OCI-M2 (cell line): ENCODE measurements at regions not wholly inside any gene's neighbourhood (a gene's known extent, or its start where the extent isn't known, plus 50 kb on each side); places are given as distances from the start of the nearest gene placed in this dataset.
"Not testable (repeated sequence)": the region's sequence is repeated elsewhere in the genome, so short reads cannot be mapped to it uniquely, and the experiment has no call there.

Experiments used
- DNase-seq: peaks from one replicate; lab custom pipeline; 2025; ENCODE audit not compliant: unreplicated experiment; lab: John Stamatoyannopoulos, UW

DNA sequence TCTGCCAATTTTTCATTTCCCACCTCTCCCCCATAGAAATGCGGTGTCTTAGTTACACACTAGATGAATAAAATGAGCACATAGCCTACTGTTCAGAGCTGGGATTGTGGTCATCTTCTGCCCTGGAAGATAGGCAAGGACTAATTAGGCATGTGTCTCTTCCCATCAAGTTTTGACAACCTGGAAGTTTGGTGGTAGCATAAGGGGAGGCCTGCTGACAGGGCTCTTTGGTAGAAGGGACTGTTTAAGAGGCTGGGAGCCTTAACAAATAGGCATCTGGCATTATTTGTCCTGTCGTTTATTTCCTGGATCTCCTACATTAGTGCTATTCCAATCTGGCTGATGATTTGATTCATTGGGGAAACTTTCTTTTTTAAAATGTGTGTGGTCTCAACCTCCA lies 512.3 kb downstream of the ZNF385D start:
- no peak for DNase-seq

- no peak for DNase-seq
These were observed 513.4 kb downstream of the ZNF385D start for GRCh38 chr3:21237638-21238037.

DNA sequence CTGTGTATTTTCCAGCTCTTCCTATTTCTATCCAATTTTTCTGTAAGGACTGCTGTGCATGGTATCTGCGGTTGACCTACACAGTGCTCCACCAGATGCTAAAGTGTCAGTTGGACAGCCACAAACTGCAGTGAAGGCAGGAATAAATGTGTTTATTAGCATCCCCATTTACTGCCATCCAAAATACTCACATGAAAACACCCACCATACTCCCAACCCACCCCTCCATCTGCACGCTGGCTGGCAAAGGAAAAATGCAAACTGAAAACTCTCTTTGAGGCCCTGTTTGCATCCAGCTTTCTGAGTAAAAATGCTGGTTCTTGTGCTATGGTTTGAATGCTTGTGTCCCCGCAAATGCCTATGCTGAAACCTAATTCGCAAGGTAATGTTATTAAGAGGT lies 515.5 kb downstream of the ZNF385D start:
- no peak for DNase-seq

DNA sequence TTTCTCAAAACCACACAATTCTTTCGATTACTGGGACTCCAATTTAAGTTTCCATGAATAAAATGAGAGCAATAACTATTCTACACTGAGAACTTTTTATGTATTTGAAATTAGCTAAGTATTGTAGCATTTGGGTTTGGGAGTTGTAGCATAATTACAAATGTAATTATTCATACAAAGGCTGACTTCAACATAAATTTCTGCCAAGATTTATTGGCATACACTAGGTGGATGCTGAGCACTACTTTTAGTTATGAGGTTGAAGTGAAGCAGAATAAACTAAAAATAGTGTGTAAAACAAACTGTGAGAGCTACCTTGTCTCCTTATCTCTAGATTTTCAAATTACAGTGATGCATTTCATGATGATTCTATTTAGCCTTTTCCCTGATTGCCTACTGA lies 516.1 kb downstream of the ZNF385D start:
- no peak for DNase-seq

- no peak for DNase-seq
These were observed 521.4 kb downstream of the ZNF385D start for GRCh38 chr3:21229426-21230135.

- no peak for DNase-seq
These were observed 524.9 kb downstream of the ZNF385D start for GRCh38 chr3:21226086-21226485.

- DNase-seq, result no peak
These were observed 530.1 kb downstream of the ZNF385D start for GRCh38 chr3:21220944-21221343.

DNA sequence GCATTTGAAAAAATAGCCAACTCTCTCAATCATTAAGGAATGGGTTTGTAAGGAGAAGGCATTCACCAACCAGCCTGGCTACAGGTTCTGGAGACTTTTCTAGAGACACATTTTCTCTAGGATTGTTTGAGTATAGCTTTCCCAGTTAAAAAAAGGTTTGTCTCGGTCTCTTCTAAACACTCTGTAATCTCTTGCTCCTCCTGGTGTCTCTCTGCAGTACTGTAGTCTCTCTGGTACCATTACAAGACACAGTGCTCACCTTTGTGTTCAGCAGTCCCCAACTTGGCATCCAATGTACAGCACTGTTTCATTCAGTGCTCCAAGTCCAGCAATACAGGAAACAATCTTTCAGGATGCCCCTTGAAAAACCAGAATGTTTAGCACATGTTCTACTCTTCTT lies 534.4 kb downstream of the ZNF385D start:
- DNase-seq, result no peak

DNA sequence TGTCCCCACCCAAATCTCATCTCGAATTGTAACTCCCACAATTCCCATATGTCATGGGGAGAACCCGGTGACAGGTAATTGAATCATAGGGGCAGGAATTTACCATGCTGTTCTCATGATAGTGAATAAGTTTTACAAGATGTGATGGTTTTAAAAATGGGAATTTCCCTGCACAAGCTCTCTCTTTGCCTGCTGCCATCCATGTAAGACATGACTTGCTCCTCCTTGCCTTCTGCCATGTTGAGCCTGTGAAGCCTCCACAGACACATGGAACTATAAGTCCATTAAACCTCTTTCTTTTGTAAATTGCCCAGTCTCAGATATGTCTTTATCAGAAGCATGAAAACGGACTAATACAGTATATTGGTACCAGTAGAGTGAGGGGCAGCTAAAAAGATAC lies 546.9 kb downstream of the ZNF385D start:
- DNase-seq, result not testable (repeated sequence)

DNA sequence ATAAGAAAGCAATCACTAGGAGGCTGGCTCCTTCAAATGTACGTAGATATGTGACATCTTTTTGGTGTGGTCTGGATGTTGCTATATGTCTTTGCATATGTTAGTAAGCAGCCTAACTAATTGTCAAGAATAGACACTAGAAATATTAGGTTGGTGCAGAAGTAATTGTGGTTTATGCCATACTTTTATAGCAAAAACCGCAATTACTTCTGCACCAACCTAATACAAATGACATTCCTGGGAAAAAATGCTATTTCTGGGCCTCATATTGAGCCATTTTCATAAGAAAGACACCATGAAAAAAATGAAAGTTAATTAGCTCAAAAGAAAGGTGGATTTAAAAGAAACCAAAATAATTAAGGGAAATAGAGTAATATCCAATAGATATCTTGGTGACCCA lies 555.8 kb downstream of the ZNF385D start:
- DNase-seq, result no peak

DNA sequence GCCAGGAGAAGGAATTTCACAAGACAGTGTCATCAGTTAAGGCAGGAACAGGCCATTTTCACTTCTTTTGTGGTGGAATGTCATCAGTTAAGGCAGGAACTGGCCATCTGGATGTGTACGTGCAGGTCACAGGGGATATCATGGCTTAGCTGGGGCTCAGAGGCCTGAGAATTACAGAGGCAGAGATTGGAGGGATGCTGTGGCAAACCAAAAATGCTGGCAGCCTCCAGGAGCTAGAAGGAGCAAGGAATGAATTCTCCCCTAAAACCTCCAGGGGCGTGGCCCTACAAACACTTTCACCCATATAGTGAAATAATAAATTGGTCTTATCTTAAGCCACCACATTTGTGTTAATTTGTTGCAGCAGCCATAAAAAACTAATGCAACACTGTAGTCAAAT lies 557.0 kb downstream of the ZNF385D start:
- not testable (repeated sequence) for DNase-seq

- DNase-seq, result no peak
These were observed 562.6 kb downstream of the ZNF385D start for GRCh38 chr3:21188459-21188858.

GRCh38 chr3:21185816-21186314 lies 565.1 kb downstream of the ZNF385D start:
- DNase-seq, result no peak

DNA sequence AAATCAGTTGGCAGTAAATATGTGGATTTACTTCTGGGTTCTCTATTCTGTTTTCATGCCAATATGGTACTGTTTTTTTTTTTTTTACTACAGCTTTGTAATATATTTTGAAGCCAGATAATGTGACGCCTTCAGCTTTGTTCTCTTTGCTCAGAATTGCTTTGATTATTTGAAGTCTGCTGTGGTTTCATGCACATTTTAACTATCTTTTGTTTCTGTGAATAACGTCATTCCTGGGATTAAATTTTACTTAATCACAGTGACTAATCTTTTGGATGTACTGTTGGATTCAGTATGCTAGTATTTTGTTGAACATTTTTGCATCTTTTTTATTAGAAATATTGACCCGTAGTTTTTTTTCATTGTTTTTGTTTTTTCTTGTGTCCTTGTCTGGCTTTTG lies 576.5 kb downstream of the ZNF385D start:
- no peak for DNase-seq

DNA sequence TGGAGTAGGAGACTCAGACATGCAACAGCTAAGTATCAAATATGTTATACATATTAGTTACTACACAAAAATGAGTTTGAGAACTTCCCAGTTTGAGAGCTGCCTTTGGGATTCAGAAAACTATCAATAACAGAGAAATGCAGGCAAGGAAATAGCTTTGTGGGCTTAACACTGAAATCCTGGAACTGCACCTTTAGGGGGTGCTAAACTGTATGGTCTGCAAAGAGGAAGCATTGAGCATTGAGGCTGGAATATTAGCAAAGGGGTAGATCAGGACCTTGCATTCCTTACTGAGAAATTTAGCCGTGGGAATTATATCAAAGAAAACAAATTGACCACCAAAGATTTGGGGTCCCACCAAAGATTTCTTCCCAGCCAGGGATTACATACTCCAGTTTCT lies 580.0 kb downstream of the ZNF385D start:
- DNase-seq, result no peak

DNA sequence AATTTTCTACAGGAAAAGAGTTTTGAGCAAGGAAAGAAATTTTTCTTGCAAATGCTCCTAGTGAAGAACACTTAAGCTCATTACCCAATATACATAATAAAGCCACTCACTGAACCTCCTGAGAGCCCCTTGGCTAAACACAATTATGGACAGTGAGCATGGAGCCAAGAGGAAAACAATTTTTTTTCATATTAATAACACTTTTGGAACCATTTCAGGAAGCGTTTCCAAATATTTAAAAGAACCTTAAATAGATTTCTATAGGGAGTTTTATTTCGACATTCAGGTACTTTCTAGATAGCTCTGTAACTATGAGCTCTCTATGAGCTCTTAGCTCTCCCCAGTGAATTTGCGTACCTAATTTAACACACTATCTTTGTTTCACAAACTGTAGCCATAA lies 581.1 kb downstream of the ZNF385D start:
- DNase-seq, result no peak

- no peak for DNase-seq
These were observed 582.5 kb downstream of the ZNF385D start for GRCh38 chr3:21168471-21168870.

GRCh38 chr3:21163956-21164355 lies 587.1 kb downstream of the ZNF385D start:
- no peak for DNase-seq

GRCh38 chr3:21159543-21159906 lies 591.5 kb downstream of the ZNF385D start:
- no peak for DNase-seq

DNA sequence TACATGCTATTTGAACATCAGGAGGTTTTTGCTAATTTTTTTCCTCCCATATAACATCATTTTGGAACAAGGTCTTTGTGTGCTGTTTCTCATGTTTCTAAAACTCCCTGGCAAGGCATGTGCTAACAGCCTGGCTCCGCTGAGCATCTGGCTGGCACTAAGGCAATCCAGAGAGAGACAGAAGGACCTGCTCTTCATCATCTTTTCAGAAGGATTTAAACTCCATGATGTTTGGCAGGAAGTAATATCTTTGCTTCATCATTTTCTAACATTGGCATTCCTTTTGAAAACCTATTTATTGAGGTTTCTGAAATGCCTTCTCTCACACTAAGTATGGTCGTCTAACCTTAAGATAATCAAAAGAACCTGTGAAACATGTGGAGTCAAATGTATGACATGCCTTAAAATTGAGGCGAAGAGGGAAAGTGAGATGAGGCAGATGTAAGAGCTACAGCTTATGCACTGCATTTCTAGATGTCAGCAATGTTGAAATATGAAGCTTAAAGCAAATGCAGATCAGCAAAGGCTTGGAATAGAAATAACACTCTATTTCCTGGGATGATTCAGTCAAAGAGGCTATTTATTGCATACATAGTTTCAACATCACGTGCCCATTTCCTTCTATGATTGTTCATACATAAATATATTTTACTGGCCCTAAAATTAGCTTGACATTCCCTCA lies 592.0 kb downstream of the ZNF385D start:
- no peak for DNase-seq

DNA sequence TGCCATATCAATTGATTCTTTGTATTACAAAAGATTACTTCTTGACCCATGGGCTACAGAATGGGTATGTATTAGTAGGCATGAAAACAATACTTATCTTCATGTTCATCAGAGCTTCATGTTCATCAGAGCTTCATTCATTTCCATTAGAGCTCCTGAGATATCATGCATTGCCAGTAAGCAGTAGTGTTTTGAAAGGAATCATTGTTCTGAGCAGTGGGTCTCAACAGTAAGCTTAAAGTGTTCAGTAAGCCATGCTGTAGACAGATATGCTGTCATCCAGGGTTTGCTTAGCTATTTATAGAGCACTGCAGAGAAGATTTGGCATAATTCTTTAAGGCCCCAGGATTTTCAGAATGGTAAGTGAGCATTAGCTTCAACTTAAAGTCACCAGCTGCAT lies 596.1 kb downstream of the ZNF385D start:
- no peak for DNase-seq

GRCh38 chr3:21152555-21152954 lies 598.5 kb downstream of the ZNF385D start:
- DNase-seq, result no peak

- DNase-seq, result no peak
These were observed 608.1 kb downstream of the ZNF385D start for GRCh38 chr3:21142949-21143348.
